ENCODE measurements at regions not wholly inside any gene's neighbourhood (a gene's known extent, or its start where the extent isn't known, plus 50 kb on each side); places are given as distances from the start of the nearest gene placed in this dataset.

- TF ChIP-seq CTCF (IDR thresholded peaks at IDR 0.05), result no peak
- no peak for TF ChIP-seq POLR2A (IDR thresholded peaks at IDR 0.05)
Observed at GRCh38 chr17:79150035-79150733, 75.6 kb downstream of the ENGASE start.
